GM12892 (cell line): ENCODE measurements at regions not wholly inside any gene's neighbourhood (a gene's known extent, or its start where the extent isn't known, plus 50 kb on each side); places are given as distances from the start of the nearest gene placed in this dataset.

Experiments
- POLR2A ChIP-seq: IDR thresholded peaks from 2 replicates; pipeline ENCODE4 v1.6.1; 2011; ENCODE audit warnings: low read depth, low read length, control low read depth
- POLR2AphosphoS5 ChIP-seq: IDR thresholded peaks from 2 replicates; pipeline ENCODE4 v1.6.1; 2011; ENCODE audit warnings: low read depth, low read length, control low read depth
- TAF1 ChIP-seq: IDR thresholded peaks from 2 replicates; pipeline ENCODE4 v1.6.1; 2011; ENCODE audit warnings: low read depth, mild to moderate bottlenecking, control low read depth, low read length, borderline replicate concordance

GRCh38 chr21:28738420-28738704, 254.3 kb downstream of the LTN1 start:
- TF ChIP-seq POLR2A (no peak), POLR2AphosphoS5 (no peak), TAF1 (no peak)
